ENCODE measurements at regions not wholly inside any gene's neighbourhood (a gene's known extent, or its start where the extent isn't known, plus 50 kb on each side); places are given as distances from the start of the nearest gene placed in this dataset.

GRCh38 chr10:28171468-28172222 is 131.2 kb downstream of the MPP7 start:
- TF ChIP-seq, protein P1, sequence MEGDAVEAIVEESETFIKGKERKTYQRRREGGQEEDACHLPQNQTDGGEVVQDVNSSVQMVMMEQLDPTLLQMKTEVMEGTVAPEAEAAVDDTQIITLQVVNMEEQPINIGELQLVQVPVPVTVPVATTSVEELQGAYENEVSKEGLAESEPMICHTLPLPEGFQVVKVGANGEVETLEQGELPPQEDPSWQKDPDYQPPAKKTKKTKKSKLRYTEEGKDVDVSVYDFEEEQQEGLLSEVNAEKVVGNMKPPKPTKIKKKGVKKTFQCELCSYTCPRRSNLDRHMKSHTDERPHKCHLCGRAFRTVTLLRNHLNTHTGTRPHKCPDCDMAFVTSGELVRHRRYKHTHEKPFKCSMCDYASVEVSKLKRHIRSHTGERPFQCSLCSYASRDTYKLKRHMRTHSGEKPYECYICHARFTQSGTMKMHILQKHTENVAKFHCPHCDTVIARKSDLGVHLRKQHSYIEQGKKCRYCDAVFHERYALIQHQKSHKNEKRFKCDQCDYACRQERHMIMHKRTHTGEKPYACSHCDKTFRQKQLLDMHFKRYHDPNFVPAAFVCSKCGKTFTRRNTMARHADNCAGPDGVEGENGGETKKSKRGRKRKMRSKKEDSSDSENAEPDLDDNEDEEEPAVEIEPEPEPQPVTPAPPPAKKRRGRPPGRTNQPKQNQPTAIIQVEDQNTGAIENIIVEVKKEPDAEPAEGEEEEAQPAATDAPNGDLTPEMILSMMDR (IDR thresholded peaks at IDR 0.05): no peak
- TF ChIP-seq POLR2A (IDR thresholded peaks at IDR 0.05): no peak
